ENCODE measurements at regions not wholly inside any gene's neighbourhood (a gene's known extent, or its start where the extent isn't known, plus 50 kb on each side); places are given as distances from the start of the nearest gene placed in this dataset.

GRCh38 chr4:162245051-162245450 is 81.3 kb upstream of the FSTL5 start:
- ChIA-PET POLR2A (no interaction called here), CTCF (no interaction called here)
- no peak for DNase-seq
- Mint-ChIP-seq H3K9me3 (peaks cover 2% of the 10 kb centered on the region), H3K27ac (no peak overlapping the region), H3K27me3 (no peaks in the 10 kb centered on the region), H3K4me3 (no peak overlapping the region), H3K36me3 (ENCODE audit: low read depth) (no peaks in the 10 kb centered on the region), H3K4me1 (ENCODE audit: low read depth) (no peaks in the 10 kb centered on the region)
- TF ChIP-seq, protein P1, sequence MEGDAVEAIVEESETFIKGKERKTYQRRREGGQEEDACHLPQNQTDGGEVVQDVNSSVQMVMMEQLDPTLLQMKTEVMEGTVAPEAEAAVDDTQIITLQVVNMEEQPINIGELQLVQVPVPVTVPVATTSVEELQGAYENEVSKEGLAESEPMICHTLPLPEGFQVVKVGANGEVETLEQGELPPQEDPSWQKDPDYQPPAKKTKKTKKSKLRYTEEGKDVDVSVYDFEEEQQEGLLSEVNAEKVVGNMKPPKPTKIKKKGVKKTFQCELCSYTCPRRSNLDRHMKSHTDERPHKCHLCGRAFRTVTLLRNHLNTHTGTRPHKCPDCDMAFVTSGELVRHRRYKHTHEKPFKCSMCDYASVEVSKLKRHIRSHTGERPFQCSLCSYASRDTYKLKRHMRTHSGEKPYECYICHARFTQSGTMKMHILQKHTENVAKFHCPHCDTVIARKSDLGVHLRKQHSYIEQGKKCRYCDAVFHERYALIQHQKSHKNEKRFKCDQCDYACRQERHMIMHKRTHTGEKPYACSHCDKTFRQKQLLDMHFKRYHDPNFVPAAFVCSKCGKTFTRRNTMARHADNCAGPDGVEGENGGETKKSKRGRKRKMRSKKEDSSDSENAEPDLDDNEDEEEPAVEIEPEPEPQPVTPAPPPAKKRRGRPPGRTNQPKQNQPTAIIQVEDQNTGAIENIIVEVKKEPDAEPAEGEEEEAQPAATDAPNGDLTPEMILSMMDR (IDR thresholded peaks at IDR 0.05): no peak
- H3K27ac ChIP-seq (ENCODE audit: low read depth in 1 of 2, low read length in 2 of 2): no peak overlapping the region
- intact Hi-C loops (cut with DNase I, micrococcal nuclease): no loop called here
- no peak for ATAC-seq (ENCODE audit: poor library complexity)
- no peak overlapping the region for H3K4me3 ChIP-seq (ENCODE audit: low read length)
- no peaks in the 10 kb centered on the region for H3K27me3 ChIP-seq (ENCODE audit: control insufficient read depth in 1 of 2, insufficient read depth in 2 of 2, low read length in 2 of 2)
- H3K9me3 ChIP-seq (ENCODE audit: control insufficient read depth in 1 of 2, insufficient read depth in 1 of 2, low read length in 2 of 2): peaks cover 0 to 9% of the 10 kb centered on the region in 2 experiments
- no peaks in the 10 kb centered on the region for H3K4me1 ChIP-seq (ENCODE audit: insufficient read depth, low read length)
- no peaks in the 10 kb centered on the region for H3K36me3 ChIP-seq (ENCODE audit: insufficient read depth, low read length)

- ATAC-seq (ENCODE audit: poor library complexity) (no peak), DNase-seq (no peak)
- ChIA-PET CTCF (no interaction called here), POLR2A (no interaction called here)
- Histone ChIP-seq H3K27ac (ENCODE audit: low read depth in 1 of 2, low read length in 2 of 2) (no peak overlapping the region), H3K36me3 (ENCODE audit: insufficient read depth, low read length) (no peaks in the 10 kb centered on the region), H3K27me3 (ENCODE audit: control insufficient read depth in 1 of 2, insufficient read depth in 2 of 2, low read length in 2 of 2) (no peaks in the 10 kb centered on the region), H3K9me3 (ENCODE audit: control insufficient read depth in 1 of 2, insufficient read depth in 1 of 2, low read length in 2 of 2) (peaks cover 0 to 6% of the 10 kb centered on the region in 2 experiments), H3K4me3 (ENCODE audit: low read length) (no peak overlapping the region), H3K4me1 (ENCODE audit: insufficient read depth, low read length) (no peaks in the 10 kb centered on the region)
- no peaks in the 10 kb centered on the region for H3K36me3 Mint-ChIP-seq (ENCODE audit: low read depth)
- no peaks in the 10 kb centered on the region for H3K4me1 Mint-ChIP-seq (ENCODE audit: low read depth)
- peaks cover 1% of the 10 kb centered on the region for H3K9me3 Mint-ChIP-seq
- H3K4me3 Mint-ChIP-seq: no peak overlapping the region
- TF ChIP-seq, protein P1 (IDR thresholded peaks at IDR 0.05): no peak
- intact Hi-C loops (cut with DNase I, micrococcal nuclease): no loop called here
- no peaks in the 10 kb centered on the region for H3K27me3 Mint-ChIP-seq
- no peak overlapping the region for H3K27ac Mint-ChIP-seq
Observed at GRCh38 chr4:162241857-162242256, 78.1 kb upstream of the FSTL5 start.

- POLR2A ChIA-PET: no interaction called here
Observed at GRCh38 chr4:162239992-162240769, 76.4 kb upstream of the FSTL5 start.

More at GRCh38 chr4:162239992-162240769, 76.4 kb upstream of the FSTL5 start:
- Histone ChIP-seq H3K36me3 (ENCODE audit: insufficient read depth, low read length) (no peaks in the 10 kb centered on the region), H3K4me3 (ENCODE audit: low read length) (no peak overlapping the region), H3K9me3 (ENCODE audit: control insufficient read depth in 1 of 2, insufficient read depth in 1 of 2, low read length in 2 of 2) (peaks cover 0 to 6% of the 10 kb centered on the region in 2 experiments), H3K4me1 (ENCODE audit: insufficient read depth, low read length) (no peaks in the 10 kb centered on the region), H3K27me3 (ENCODE audit: control insufficient read depth in 1 of 2, insufficient read depth in 2 of 2, low read length in 2 of 2) (no peaks in the 10 kb centered on the region), H3K27ac (ENCODE audit: low read depth in 1 of 2, low read length in 2 of 2) (no peak overlapping the region)
- H3K4me1 Mint-ChIP-seq (ENCODE audit: low read depth): no peaks in the 10 kb centered on the region
- intact Hi-C loops (cut with DNase I, micrococcal nuclease): no loop called here
- H3K36me3 Mint-ChIP-seq (ENCODE audit: low read depth): no peaks in the 10 kb centered on the region
- DNase-seq (no peak), ATAC-seq (ENCODE audit: poor library complexity) (no peak)
- H3K4me3 Mint-ChIP-seq: no peak overlapping the region
- H3K9me3 Mint-ChIP-seq: peaks cover 2% of the 10 kb centered on the region
- no peak overlapping the region for H3K27ac Mint-ChIP-seq
- CTCF ChIA-PET: no interaction called here
- TF ChIP-seq, protein P1 (IDR thresholded peaks at IDR 0.05): no peak
- H3K27me3 Mint-ChIP-seq: no peaks in the 10 kb centered on the region
